ENCODE measurements at regions not wholly inside any gene's neighbourhood (a gene's known extent, or its start where the extent isn't known, plus 50 kb on each side); places are given as distances from the start of the nearest gene placed in this dataset.
"Not testable (repeated sequence)": the region's sequence is repeated elsewhere in the genome, so short reads cannot be mapped to it uniquely, and the experiment has no call there.

DNA sequence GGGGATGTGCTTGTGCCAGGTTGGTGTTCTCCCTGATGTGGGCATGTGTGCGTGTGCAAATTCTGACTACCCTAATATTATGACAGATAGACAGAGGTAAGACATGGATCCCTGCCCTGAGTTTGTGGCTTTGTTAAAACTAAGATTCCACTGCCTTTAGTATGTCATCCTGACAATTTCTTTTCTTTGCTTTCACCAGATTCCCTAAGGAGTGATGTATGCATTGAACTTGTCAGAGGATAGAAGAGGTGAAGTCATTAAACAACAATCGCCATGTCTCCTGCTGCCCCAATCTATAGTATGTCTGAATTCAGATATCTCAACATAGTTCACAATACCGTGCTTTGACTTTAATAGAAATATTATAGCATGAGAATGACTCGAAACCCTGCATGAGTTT lies 137.1 kb upstream of the ELAC2 start:
- Histone ChIP-seq H3K27me3 (ENCODE audit: control insufficient read depth, insufficient read depth, low read length) (no peaks in the 10 kb centered on the region), H3K36me3 (ENCODE audit: control insufficient read depth, insufficient read depth, low read length) (no peaks in the 10 kb centered on the region), H3K4me3 (ENCODE audit: low read depth, low read length) (no peak overlapping the region)
- no peak for DNase-seq (ENCODE audit: low read depth)
- POLR2A ChIA-PET: no interaction called here
- TF ChIP-seq, protein P1, sequence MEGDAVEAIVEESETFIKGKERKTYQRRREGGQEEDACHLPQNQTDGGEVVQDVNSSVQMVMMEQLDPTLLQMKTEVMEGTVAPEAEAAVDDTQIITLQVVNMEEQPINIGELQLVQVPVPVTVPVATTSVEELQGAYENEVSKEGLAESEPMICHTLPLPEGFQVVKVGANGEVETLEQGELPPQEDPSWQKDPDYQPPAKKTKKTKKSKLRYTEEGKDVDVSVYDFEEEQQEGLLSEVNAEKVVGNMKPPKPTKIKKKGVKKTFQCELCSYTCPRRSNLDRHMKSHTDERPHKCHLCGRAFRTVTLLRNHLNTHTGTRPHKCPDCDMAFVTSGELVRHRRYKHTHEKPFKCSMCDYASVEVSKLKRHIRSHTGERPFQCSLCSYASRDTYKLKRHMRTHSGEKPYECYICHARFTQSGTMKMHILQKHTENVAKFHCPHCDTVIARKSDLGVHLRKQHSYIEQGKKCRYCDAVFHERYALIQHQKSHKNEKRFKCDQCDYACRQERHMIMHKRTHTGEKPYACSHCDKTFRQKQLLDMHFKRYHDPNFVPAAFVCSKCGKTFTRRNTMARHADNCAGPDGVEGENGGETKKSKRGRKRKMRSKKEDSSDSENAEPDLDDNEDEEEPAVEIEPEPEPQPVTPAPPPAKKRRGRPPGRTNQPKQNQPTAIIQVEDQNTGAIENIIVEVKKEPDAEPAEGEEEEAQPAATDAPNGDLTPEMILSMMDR (IDR thresholded peaks at IDR 0.05; ENCODE audit: insufficient read depth, low read depth, low read length): no peak
- CTCF ChIA-PET: interaction anchor here (0.8 kb wide), 1 partner anchor 10 kb away, joined by 3 read pairs; no protein-coding TSS in a partner anchor

DNA sequence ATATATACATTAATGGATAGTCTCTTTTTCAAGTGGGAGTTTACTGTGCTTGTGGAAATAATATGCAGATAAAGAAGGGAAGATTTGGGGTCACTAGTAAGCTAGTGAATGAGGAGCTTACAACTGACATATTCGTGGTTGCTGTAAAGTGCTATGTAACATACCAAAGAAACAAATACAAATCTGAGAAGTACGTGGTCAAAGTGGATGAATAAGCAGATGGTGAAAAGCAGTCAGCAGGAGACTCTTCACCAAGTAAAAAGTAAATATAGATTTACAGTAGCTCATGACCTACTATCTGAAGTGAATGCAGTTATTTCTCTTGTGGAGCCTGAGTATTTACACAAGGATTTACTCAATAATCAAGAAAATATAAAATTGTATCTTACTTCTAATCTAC lies 136.6 kb upstream of the ELAC2 start:
- TF ChIP-seq, protein P1 (IDR thresholded peaks at IDR 0.05; ENCODE audit: insufficient read depth, low read depth, low read length): no peak
- no peak for DNase-seq (ENCODE audit: low read depth)
- Histone ChIP-seq H3K4me3 (ENCODE audit: low read depth, low read length) (no peak overlapping the region), H3K36me3 (ENCODE audit: control insufficient read depth, insufficient read depth, low read length) (no peaks in the 10 kb centered on the region), H3K27me3 (ENCODE audit: control insufficient read depth, insufficient read depth, low read length) (no peaks in the 10 kb centered on the region)
- ChIA-PET POLR2A (no interaction called here), CTCF (interaction anchor here (0.8 kb wide), 1 partner anchor 10 kb away, joined by 3 read pairs; no protein-coding TSS in a partner anchor)

DNA sequence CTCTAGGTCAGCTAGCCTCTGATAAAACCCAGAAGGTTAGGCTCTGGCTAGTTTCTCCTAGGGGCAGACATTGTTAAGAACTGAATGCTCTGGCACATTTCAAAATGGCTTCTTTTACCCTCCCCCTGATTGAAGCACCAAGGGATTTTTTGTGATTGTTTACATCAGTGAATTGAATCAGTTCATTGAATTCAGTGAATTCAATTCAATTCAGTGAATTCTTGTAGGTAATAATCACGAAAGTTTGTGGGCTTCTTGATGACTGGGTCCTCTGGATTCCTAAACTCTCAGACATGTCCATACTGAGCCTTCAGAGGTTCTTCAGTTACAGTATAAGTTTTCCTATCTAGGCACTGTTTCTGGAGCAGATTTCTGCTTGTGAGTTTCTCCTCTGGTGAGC lies 135.2 kb upstream of the ELAC2 start:
- ChIA-PET CTCF (no interaction called here), POLR2A (no interaction called here)
- TF ChIP-seq, protein P1 (IDR thresholded peaks at IDR 0.05; ENCODE audit: insufficient read depth, low read depth, low read length): no peak
- no peaks in the 10 kb centered on the region for H3K36me3 ChIP-seq (ENCODE audit: control insufficient read depth, insufficient read depth, low read length)
- H3K4me3 ChIP-seq (ENCODE audit: low read depth, low read length): no peak overlapping the region
- no peaks in the 10 kb centered on the region for H3K27me3 ChIP-seq (ENCODE audit: control insufficient read depth, insufficient read depth, low read length)
- DNase-seq (ENCODE audit: low read depth): no peak

DNA sequence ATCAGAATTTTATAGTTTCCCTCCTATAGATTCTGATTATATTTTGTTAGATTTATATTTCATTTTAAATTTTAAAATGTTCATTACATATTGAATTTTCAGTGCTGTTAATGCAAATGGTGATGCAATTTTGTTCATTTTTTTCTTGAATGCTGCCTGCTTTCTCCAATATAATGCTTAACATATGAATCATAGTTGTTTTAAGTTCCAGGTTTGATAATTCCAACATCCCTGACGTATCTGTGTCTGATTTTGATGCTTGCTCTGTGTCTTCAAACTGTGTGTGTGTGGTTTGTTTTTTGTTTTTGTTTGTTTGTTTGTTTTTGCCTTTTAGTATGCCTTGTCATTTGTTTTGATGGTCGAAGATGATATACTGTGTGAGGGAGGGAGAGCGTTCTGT lies 134.7 kb upstream of the ELAC2 start:
- DNase-seq (ENCODE audit: low read depth): no peak
- ChIA-PET CTCF (no interaction called here), POLR2A (no interaction called here)
- TF ChIP-seq, protein P1 (IDR thresholded peaks at IDR 0.05; ENCODE audit: insufficient read depth, low read depth, low read length): no peak
- H3K4me3 ChIP-seq (ENCODE audit: low read depth, low read length): no peak overlapping the region
- no peaks in the 10 kb centered on the region for H3K36me3 ChIP-seq (ENCODE audit: control insufficient read depth, insufficient read depth, low read length)
- no peaks in the 10 kb centered on the region for H3K27me3 ChIP-seq (ENCODE audit: control insufficient read depth, insufficient read depth, low read length)

DNA sequence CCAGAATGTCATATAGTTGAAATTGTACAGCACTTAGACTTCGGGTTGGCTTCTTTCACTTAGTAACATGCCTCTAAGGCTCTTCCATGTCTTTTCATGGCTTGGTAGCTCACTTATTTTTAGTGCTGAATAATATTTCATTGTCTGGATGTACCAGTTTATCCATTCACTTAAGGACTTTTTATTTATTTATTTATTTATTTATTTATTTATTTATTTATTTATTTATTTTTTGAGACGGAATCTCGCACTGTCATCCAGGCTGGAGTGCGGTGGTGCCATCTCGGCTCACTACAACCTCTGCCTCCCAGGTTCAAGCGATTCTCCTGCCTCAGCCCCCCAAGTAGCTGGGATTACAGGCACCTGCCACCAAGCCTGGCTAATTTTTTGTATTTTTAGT lies 132.9 kb upstream of the ELAC2 start:
- H3K36me3 ChIP-seq (ENCODE audit: control insufficient read depth, insufficient read depth, low read length); H3K4me3 ChIP-seq (ENCODE audit: low read depth, low read length); DNase-seq (ENCODE audit: low read depth); H3K27me3 ChIP-seq (ENCODE audit: control insufficient read depth, insufficient read depth, low read length); POLR2A ChIA-PET; CTCF ChIA-PET: not testable (repeated sequence)

DNA sequence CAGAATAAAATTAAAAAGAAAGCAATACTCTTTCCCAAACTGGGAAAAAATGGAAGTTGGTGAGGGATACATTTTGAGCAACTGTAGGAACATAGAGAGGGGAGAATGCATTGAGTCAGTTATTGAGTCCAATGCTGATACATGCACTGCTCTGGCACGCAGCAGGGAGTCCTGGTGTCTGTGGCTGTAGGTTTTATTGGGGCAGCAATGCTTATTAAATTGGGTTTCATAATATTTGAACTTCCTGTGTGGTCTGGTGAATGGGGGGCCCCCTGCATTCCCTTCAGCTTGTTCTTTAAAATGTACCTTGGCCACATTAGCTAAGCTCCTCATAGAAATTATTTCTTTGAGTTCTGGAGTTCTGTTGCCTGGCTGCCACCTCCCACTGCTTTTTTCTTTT lies 125.2 kb upstream of the ELAC2 start:
- DNase-seq (ENCODE audit: low read depth): no peak
- Histone ChIP-seq H3K36me3 (ENCODE audit: control insufficient read depth, insufficient read depth, low read length) (no peaks in the 10 kb centered on the region), H3K4me3 (ENCODE audit: low read depth, low read length) (no peak overlapping the region), H3K27me3 (ENCODE audit: control insufficient read depth, insufficient read depth, low read length) (no peaks in the 10 kb centered on the region)
- TF ChIP-seq, protein P1 (IDR thresholded peaks at IDR 0.05; ENCODE audit: insufficient read depth, low read depth, low read length): no peak
- POLR2A ChIA-PET: no interaction called here
- CTCF ChIA-PET: no interaction called here
